ENCODE measurements at regions not wholly inside any gene's neighbourhood (a gene's known extent, or its start where the extent isn't known, plus 50 kb on each side); places are given as distances from the start of the nearest gene placed in this dataset.

- no peak overlapping the region for H2BK12ac ChIP-seq (ENCODE audit: low read length in 2 of 2)
- no peak overlapping the region for H4K8ac ChIP-seq (ENCODE audit: low read length)
- no CpG with 5 or more reads among the region's 1 CpG for WGBS
- no peak overlapping the region for H3K14ac ChIP-seq (ENCODE audit: low read length in 2 of 2)
- no peak overlapping the region for H3K18ac ChIP-seq (ENCODE audit: low read depth in 1 of 2, low read length in 2 of 2)
- no peaks in the 10 kb centered on the region for H3K79me1 ChIP-seq (replicated peaks; ENCODE audit: low read length, poor library complexity, severe bottlenecking)
- no peak overlapping the region for H3K4ac ChIP-seq (ENCODE audit: low read depth in 1 of 2, low read length in 2 of 2)
- no peaks in the 10 kb centered on the region for H3K27me3 ChIP-seq (ENCODE audit: control insufficient read depth in 1 of 2, insufficient read depth in 1 of 2, low read length in 2 of 2)
- no peak overlapping the region for H3K9ac ChIP-seq (ENCODE audit: low read length)
- no peak overlapping the region for H3K27ac ChIP-seq (ENCODE audit: low read length, poor library complexity, severe bottlenecking)
- H3K4me1 ChIP-seq (ENCODE audit: control insufficient read depth, insufficient read depth, low read depth, low read length): no peaks in the 10 kb centered on the region
- no peak for DNase-seq
- H3K23ac ChIP-seq (ENCODE audit: low read length in 2 of 2): no peak overlapping the region
- no peak overlapping the region for H2AK5ac ChIP-seq (ENCODE audit: low read length, severe bottlenecking)
- H3K4me3 ChIP-seq (ENCODE audit: insufficient read depth in 1 of 2, low read depth in 1 of 2, low read length in 2 of 2): no peak overlapping the region
- H3K4me2 ChIP-seq (ENCODE audit: low read length, poor library complexity, severe bottlenecking): no peak overlapping the region
- no peak overlapping the region for H2BK15ac ChIP-seq (ENCODE audit: low read depth, poor library complexity, severe bottlenecking)
- no peak overlapping the region for H2BK5ac ChIP-seq (ENCODE audit: low read depth, low read length, poor library complexity, severe bottlenecking)
- no peak overlapping the region for H2BK120ac ChIP-seq (ENCODE audit: low read depth, low read length)
- no peak overlapping the region for H2AFZ ChIP-seq (ENCODE audit: low read depth, low read length)
- no peaks in the 10 kb centered on the region for H3K9me3 ChIP-seq (ENCODE audit: control insufficient read depth, low read length)
- no peak overlapping the region for H4K91ac ChIP-seq (ENCODE audit: low read length)
- H3K36me3 ChIP-seq (ENCODE audit: control insufficient read depth in 1 of 2, insufficient read depth in 2 of 2, low read depth in 1 of 2, low read length in 2 of 2): no peaks in the 10 kb centered on the region
Observed at GRCh38 chr6:126570507-126570906, 230.6 kb downstream of the CENPW start.

GRCh38 chr6:126574301-126574700 is 234.4 kb downstream of the CENPW start:
- Histone ChIP-seq H3K27ac (ENCODE audit: low read length, poor library complexity, severe bottlenecking) (no peak overlapping the region), H3K79me1 (replicated peaks; ENCODE audit: low read length, poor library complexity, severe bottlenecking) (no peaks in the 10 kb centered on the region)

GRCh38 chr6:126581316-126581715 is 241.4 kb downstream of the CENPW start:
- no peak overlapping the region for H2AFZ ChIP-seq (ENCODE audit: low read depth, low read length)
- H3K27me3 ChIP-seq (ENCODE audit: control insufficient read depth in 1 of 2, insufficient read depth in 1 of 2, low read length in 2 of 2): no peaks in the 10 kb centered on the region
- H2BK12ac ChIP-seq (ENCODE audit: low read length in 2 of 2): no peak overlapping the region
- no peaks in the 10 kb centered on the region for H3K79me1 ChIP-seq (replicated peaks; ENCODE audit: low read length, poor library complexity, severe bottlenecking)
- no peak overlapping the region for H3K4me3 ChIP-seq (ENCODE audit: insufficient read depth in 1 of 2, low read depth in 1 of 2, low read length in 2 of 2)
- no peaks in the 10 kb centered on the region for H3K36me3 ChIP-seq (ENCODE audit: control insufficient read depth in 1 of 2, insufficient read depth in 2 of 2, low read depth in 1 of 2, low read length in 2 of 2)
- H3K23ac ChIP-seq (ENCODE audit: low read length in 2 of 2): no peak overlapping the region
- H3K18ac ChIP-seq (ENCODE audit: low read depth in 1 of 2, low read length in 2 of 2): no peak overlapping the region
- H3K9me3 ChIP-seq (ENCODE audit: control insufficient read depth, low read length): no peaks in the 10 kb centered on the region
- no peak overlapping the region for H2BK15ac ChIP-seq (ENCODE audit: low read depth, poor library complexity, severe bottlenecking)
- H4K91ac ChIP-seq (ENCODE audit: low read length): no peak overlapping the region
- H3K14ac ChIP-seq (ENCODE audit: low read length in 2 of 2): no peak overlapping the region
- H2BK5ac ChIP-seq (ENCODE audit: low read depth, low read length, poor library complexity, severe bottlenecking): no peak overlapping the region
- no peak overlapping the region for H3K27ac ChIP-seq (ENCODE audit: low read length, poor library complexity, severe bottlenecking)
- no peak overlapping the region for H3K4me2 ChIP-seq (ENCODE audit: low read length, poor library complexity, severe bottlenecking)
- H3K9ac ChIP-seq (ENCODE audit: low read length): no peak overlapping the region
- no peak overlapping the region for H3K4ac ChIP-seq (ENCODE audit: low read depth in 1 of 2, low read length in 2 of 2)
- no peak overlapping the region for H2BK120ac ChIP-seq (ENCODE audit: low read depth, low read length)
- no peaks in the 10 kb centered on the region for H3K4me1 ChIP-seq (ENCODE audit: control insufficient read depth, insufficient read depth, low read depth, low read length)
- no peak overlapping the region for H2AK5ac ChIP-seq (ENCODE audit: low read length, severe bottlenecking)
- DNase-seq: no peak
- H4K8ac ChIP-seq (ENCODE audit: low read length): no peak overlapping the region

More at GRCh38 chr6:126574301-126574700, 234.4 kb downstream of the CENPW start:
- H3K9ac ChIP-seq (ENCODE audit: low read length): no peak overlapping the region
- H3K4me3 ChIP-seq (ENCODE audit: insufficient read depth in 1 of 2, low read depth in 1 of 2, low read length in 2 of 2): no peak overlapping the region
- H3K36me3 ChIP-seq (ENCODE audit: control insufficient read depth in 1 of 2, insufficient read depth in 2 of 2, low read depth in 1 of 2, low read length in 2 of 2): no peaks in the 10 kb centered on the region
- H2BK12ac ChIP-seq (ENCODE audit: low read length in 2 of 2): no peak overlapping the region
- H3K23ac ChIP-seq (ENCODE audit: low read length in 2 of 2): no peak overlapping the region
- H3K27me3 ChIP-seq (ENCODE audit: control insufficient read depth in 1 of 2, insufficient read depth in 1 of 2, low read length in 2 of 2): no peaks in the 10 kb centered on the region
- peak; percentile 1 for DNase-seq
- no peak overlapping the region for H2BK120ac ChIP-seq (ENCODE audit: low read depth, low read length)
- H4K8ac ChIP-seq (ENCODE audit: low read length): no peak overlapping the region
- no peaks in the 10 kb centered on the region for H3K4me1 ChIP-seq (ENCODE audit: control insufficient read depth, insufficient read depth, low read depth, low read length)
- no peak overlapping the region for H2BK5ac ChIP-seq (ENCODE audit: low read depth, low read length, poor library complexity, severe bottlenecking)
- H2AK5ac ChIP-seq (ENCODE audit: low read length, severe bottlenecking): no peak overlapping the region
- H2AFZ ChIP-seq (ENCODE audit: low read depth, low read length): no peak overlapping the region
- no peak overlapping the region for H3K4me2 ChIP-seq (ENCODE audit: low read length, poor library complexity, severe bottlenecking)
- H2BK15ac ChIP-seq (ENCODE audit: low read depth, poor library complexity, severe bottlenecking): no peak overlapping the region
- H3K4ac ChIP-seq (ENCODE audit: low read depth in 1 of 2, low read length in 2 of 2): no peak overlapping the region
- 60% methylated on average over 1 of the region's 1 CpG for WGBS
- H4K91ac ChIP-seq (ENCODE audit: low read length): no peak overlapping the region
- no peaks in the 10 kb centered on the region for H3K9me3 ChIP-seq (ENCODE audit: control insufficient read depth, low read length)
- H3K14ac ChIP-seq (ENCODE audit: low read length in 2 of 2): no peak overlapping the region
- no peak overlapping the region for H3K18ac ChIP-seq (ENCODE audit: low read depth in 1 of 2, low read length in 2 of 2)

- Histone ChIP-seq H3K9me3 (ENCODE audit: control insufficient read depth, low read length) (no peaks in the 10 kb centered on the region), H3K4ac (ENCODE audit: low read depth in 1 of 2, low read length in 2 of 2) (no peak overlapping the region), H2AFZ (ENCODE audit: low read depth, low read length) (no peak overlapping the region), H3K4me3 (ENCODE audit: insufficient read depth in 1 of 2, low read depth in 1 of 2, low read length in 2 of 2) (no peak overlapping the region), H2BK12ac (ENCODE audit: low read length in 2 of 2) (no peak overlapping the region), H3K36me3 (ENCODE audit: control insufficient read depth in 1 of 2, insufficient read depth in 2 of 2, low read depth in 1 of 2, low read length in 2 of 2) (no peaks in the 10 kb centered on the region), H2BK5ac (ENCODE audit: low read depth, low read length, poor library complexity, severe bottlenecking) (no peak overlapping the region), H3K9ac (ENCODE audit: low read length) (no peak overlapping the region), H3K4me2 (ENCODE audit: low read length, poor library complexity, severe bottlenecking) (no peak overlapping the region), H3K27me3 (ENCODE audit: control insufficient read depth in 1 of 2, insufficient read depth in 1 of 2, low read length in 2 of 2) (no peaks in the 10 kb centered on the region), H3K4me1 (ENCODE audit: control insufficient read depth, insufficient read depth, low read depth, low read length) (no peaks in the 10 kb centered on the region), H3K18ac (ENCODE audit: low read depth in 1 of 2, low read length in 2 of 2) (no peak overlapping the region), H4K8ac (ENCODE audit: low read length) (no peak overlapping the region), H3K79me1 (replicated peaks; ENCODE audit: low read length, poor library complexity, severe bottlenecking) (no peaks in the 10 kb centered on the region), H2BK120ac (ENCODE audit: low read depth, low read length) (no peak overlapping the region), H4K91ac (ENCODE audit: low read length) (no peak overlapping the region), H3K27ac (ENCODE audit: low read length, poor library complexity, severe bottlenecking) (no peak overlapping the region), H2AK5ac (ENCODE audit: low read length, severe bottlenecking) (no peak overlapping the region), H2BK15ac (ENCODE audit: low read depth, poor library complexity, severe bottlenecking) (no peak overlapping the region), H3K23ac (ENCODE audit: low read length in 2 of 2) (no peak overlapping the region), H3K14ac (ENCODE audit: low read length in 2 of 2) (no peak overlapping the region)
- DNase-seq: no peak
- WGBS: no CpG with 5 or more reads among the region's 1 CpG
Observed at GRCh38 chr6:126600258-126600916, 260.5 kb downstream of the CENPW start.

All from mesenchymal stem cell (in vitro differentiated cells and primary cell).